ENCODE measurements at regions not wholly inside any gene's neighbourhood (a gene's known extent, or its start where the extent isn't known, plus 50 kb on each side); places are given as distances from the start of the nearest gene placed in this dataset.

GRCh38 chr21:27371975-27372331 lies 405.1 kb upstream of the ADAMTS5 start:
- DNase-seq (ENCODE audit: low read depth, low spot score): no peak
- no peak overlapping the region for H3K4me3 ChIP-seq (ENCODE audit: low read depth, low read length)
- ChIA-PET POLR2A (no interaction called here), CTCF (interaction anchor here (2.0 kb wide), 1 partner anchor 9 kb away, joined by 7 read pairs; no protein-coding TSS in a partner anchor)
- TF ChIP-seq, protein P1, sequence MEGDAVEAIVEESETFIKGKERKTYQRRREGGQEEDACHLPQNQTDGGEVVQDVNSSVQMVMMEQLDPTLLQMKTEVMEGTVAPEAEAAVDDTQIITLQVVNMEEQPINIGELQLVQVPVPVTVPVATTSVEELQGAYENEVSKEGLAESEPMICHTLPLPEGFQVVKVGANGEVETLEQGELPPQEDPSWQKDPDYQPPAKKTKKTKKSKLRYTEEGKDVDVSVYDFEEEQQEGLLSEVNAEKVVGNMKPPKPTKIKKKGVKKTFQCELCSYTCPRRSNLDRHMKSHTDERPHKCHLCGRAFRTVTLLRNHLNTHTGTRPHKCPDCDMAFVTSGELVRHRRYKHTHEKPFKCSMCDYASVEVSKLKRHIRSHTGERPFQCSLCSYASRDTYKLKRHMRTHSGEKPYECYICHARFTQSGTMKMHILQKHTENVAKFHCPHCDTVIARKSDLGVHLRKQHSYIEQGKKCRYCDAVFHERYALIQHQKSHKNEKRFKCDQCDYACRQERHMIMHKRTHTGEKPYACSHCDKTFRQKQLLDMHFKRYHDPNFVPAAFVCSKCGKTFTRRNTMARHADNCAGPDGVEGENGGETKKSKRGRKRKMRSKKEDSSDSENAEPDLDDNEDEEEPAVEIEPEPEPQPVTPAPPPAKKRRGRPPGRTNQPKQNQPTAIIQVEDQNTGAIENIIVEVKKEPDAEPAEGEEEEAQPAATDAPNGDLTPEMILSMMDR (IDR thresholded peaks at IDR 0.05; ENCODE audit: insufficient read depth, low read length, missing control alignments): no peak

- CTCF ChIA-PET: interaction anchor here (2.0 kb wide), 1 partner anchor 9 kb away, joined by 7 read pairs; no protein-coding TSS in a partner anchor
- POLR2A ChIA-PET: no interaction called here
These were observed 404.5 kb upstream of the ADAMTS5 start for GRCh38 chr21:27371115-27371974.

DNA sequence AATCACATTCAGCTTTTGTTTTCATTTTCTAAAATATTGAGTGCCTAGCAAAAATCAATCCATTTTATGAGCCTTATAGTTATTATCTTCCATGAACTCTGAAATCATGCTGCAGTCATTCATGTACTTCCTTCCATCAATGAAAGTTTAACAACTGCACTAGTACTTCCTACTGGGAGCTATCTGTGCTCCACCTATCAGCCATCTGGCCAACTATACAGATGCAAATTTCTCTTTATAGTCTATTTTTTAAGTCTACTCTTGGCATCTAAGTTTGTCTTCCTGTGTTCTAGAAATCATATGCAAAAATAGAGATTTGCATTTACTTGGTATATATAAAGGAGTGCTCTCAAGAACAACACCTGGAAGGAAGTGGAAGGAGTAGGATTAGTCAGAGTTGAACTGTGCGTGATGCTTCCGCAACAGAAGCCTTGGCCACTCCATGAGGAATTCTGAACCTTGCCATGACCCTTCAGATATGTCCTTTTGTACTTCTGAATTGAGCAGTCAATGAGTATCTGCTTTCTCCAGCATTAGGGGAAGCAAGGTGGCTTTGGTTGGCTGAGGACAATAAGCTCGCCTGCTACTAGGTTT lies 403.2 kb upstream of the ADAMTS5 start:
- TF ChIP-seq, protein P1 (IDR thresholded peaks at IDR 0.05; ENCODE audit: insufficient read depth, low read length, missing control alignments): no peak
- ChIA-PET CTCF (interaction anchor here (1.0 to 1.4 kb wide), 2 partner anchors 12 to 408 kb away, joined by 3 to 4 read pairs; no protein-coding TSS in a partner anchor), POLR2A (no interaction called here)
- H3K4me3 ChIP-seq (ENCODE audit: low read depth, low read length): no peak overlapping the region
- no peak for DNase-seq (ENCODE audit: low read depth, low spot score)

More at GRCh38 chr21:27371115-27371974, 404.5 kb upstream of the ADAMTS5 start:
- TF ChIP-seq, protein P1 (IDR thresholded peaks at IDR 0.05; ENCODE audit: insufficient read depth, low read length, missing control alignments): no peak
- no peak overlapping the region for H3K4me3 ChIP-seq (ENCODE audit: low read depth, low read length)
- DNase-seq (ENCODE audit: low read depth, low spot score): no peak

DNA sequence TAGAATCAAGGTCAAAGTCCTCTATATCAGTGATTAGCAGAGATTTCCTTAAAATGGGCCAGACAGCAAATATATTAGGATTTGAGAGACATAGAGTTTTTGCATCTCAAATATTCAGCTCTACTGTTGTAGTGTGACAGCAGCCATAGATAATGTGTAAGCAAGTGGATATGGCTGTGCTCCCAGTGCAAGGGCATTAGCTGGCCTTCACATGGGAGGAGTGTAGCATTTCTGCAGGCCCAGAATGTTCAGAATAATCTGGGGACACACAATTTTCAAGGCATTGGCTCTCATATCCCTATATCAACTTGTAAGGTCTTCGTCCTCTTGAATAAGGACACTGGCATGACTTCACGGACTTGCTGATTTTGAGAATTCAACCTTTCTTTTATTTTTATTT lies 402.3 kb upstream of the ADAMTS5 start:
- ChIA-PET POLR2A (no interaction called here), CTCF (interaction anchor here (1.4 kb wide), 1 partner anchor 13 kb away, joined by 4 read pairs; no protein-coding TSS in a partner anchor)
- no peak for DNase-seq (ENCODE audit: low read depth, low spot score)
- TF ChIP-seq, protein P1 (IDR thresholded peaks at IDR 0.05; ENCODE audit: insufficient read depth, low read length, missing control alignments): no peak
- no peak overlapping the region for H3K4me3 ChIP-seq (ENCODE audit: low read depth, low read length)

- no peak for DNase-seq (ENCODE audit: low read depth, low spot score)
- ChIA-PET CTCF (interaction anchor here (0.6 to 1.1 kb wide), 3 partner anchors 22 to 506 kb away, joined by 3 read pairs; no protein-coding TSS in a partner anchor), POLR2A (no interaction called here)
- H3K4me3 ChIP-seq (ENCODE audit: low read depth, low read length): no peak overlapping the region
- TF ChIP-seq, protein P1 (IDR thresholded peaks at IDR 0.05; ENCODE audit: insufficient read depth, low read length, missing control alignments): no peak
These were observed 399.9 kb upstream of the ADAMTS5 start for GRCh38 chr21:27366646-27367235.

DNA sequence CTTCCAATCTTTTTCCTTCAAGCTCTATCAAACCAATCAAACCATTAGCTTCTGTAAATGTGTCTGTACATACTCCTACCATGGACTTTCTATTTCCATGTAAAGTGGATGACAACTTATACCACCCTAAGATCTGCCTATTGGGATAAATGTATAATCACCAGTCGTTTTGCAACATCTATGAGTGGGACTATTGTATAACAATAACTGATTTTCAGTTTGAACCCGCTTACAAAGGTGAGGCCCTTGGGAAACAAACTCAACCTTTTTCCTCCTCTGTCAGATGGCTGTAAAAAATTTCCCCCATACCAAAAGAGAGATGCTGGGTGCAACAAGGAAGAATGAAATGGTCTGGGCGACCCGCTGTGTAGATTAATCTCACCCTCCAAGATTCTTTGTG lies 399.1 kb upstream of the ADAMTS5 start:
- TF ChIP-seq, protein P1 (IDR thresholded peaks at IDR 0.05; ENCODE audit: insufficient read depth, low read length, missing control alignments): no peak

More for the DNA sequence above, 399.1 kb upstream of the ADAMTS5 start:
- no peak overlapping the region for H3K4me3 ChIP-seq (ENCODE audit: low read depth, low read length)
- POLR2A ChIA-PET: no interaction called here
- DNase-seq (ENCODE audit: low read depth, low spot score): no peak
- CTCF ChIA-PET: interaction anchor here (0.6 to 1.1 kb wide), 3 partner anchors 23 to 505 kb away, joined by 3 read pairs; no protein-coding TSS in a partner anchor

Data from AG04449 (cell line).